Transverse colon (tissue), 4 donors: ENCODE measurements at regions not wholly inside any gene's neighbourhood (a gene's known extent, or its start where the extent isn't known, plus 50 kb on each side); places are given as distances from the start of the nearest gene placed in this dataset.

Source experiments
- DNase-seq: peaks from one replicate; pipeline ENCODE4 v3.0.0-alpha.2; 2019
- H3K27ac ChIP-seq, 4 donors: fragments of 200-600 bp; sonication (generic); 2 replicates each; pipeline ENCODE4 v1.5.1; 2016 to 2018; ENCODE audit warnings: inconsistent platforms in 4 of 4
- H3K27me3 ChIP-seq: fragments of 200-600 bp; sonication (generic); 2 replicates; pipeline ENCODE4 v1.5.1; 2017; ENCODE audit warnings: inconsistent platforms
- H3K36me3 ChIP-seq, 4 donors: fragments of 200-600 bp; sonication (generic); 2 replicates each; pipeline ENCODE4 v1.5.1; 2017 to 2019; ENCODE audit warnings: inconsistent platforms in 4 of 4
- H3K4me1 ChIP-seq, 4 donors: fragments of 200-600 bp; sonication (generic); 2 replicates each; pipeline ENCODE4 v1.5.1; 2017 to 2020; ENCODE audit warnings: inconsistent platforms in 4 of 4
- H3K4me3 ChIP-seq, 4 donors: fragments of 200-600 bp; sonication (generic); 1 replicate in 1 of 4; 2 replicates in 3 of 4; pipeline versions ENCODE4 v1.5.1 to v1.6.1; 2017 to 2019; ENCODE audit warnings: inconsistent platforms in 4 of 4
- H3K9me3 ChIP-seq, 2 donors: fragments of 200-600 bp; sonication (generic); 2 replicates each; pipeline ENCODE4 v1.5.1; 2017 to 2019; ENCODE audit warnings: inconsistent platforms in 2 of 2
- CTCF ChIP-seq, 5 experiments: fragments of 200-600 bp in 3 of 5; fragments of 450-650 bp in 2 of 5; sonication (generic) in 3 of 5; IDR thresholded peaks; 1 replicate in 2 of 5; 2 replicates in 3 of 5; pipeline ENCODE4 v1.5.1; 2016 to 2017; ENCODE audit warnings: antibody characterized with exemption in 5 of 5, inconsistent platforms in 3 of 5, mild to moderate bottlenecking in 2 of 5, moderate library complexity in 1 of 5
- EP300 ChIP-seq: sonication (generic); formaldehyde crosslinking; IDR thresholded peaks from one replicate; pipeline ENCODE4 v1.6.1; 2017; ENCODE audit warnings: antibody characterized with exemption, low read depth
- POLR2A ChIP-seq: fragments of 450-650 bp; IDR thresholded peaks from one replicate; pipeline ENCODE4 v1.6.1; 2016; ENCODE audit warnings: antibody characterized with exemption, mild to moderate bottlenecking, moderate library complexity
- POLR2AphosphoS5 ChIP-seq, 3 donors: sonication (generic); formaldehyde crosslinking; IDR thresholded peaks; one replicate each; pipeline ENCODE4 v1.6.1; 2016; ENCODE audit warnings: antibody characterized with exemption in 3 of 3
- WGBS, 2 donors: methylation state at CpG; one replicate each; pipeline ENCODE4 v1.1.5; 2018; ENCODE audit warnings: low coverage in 1 of 2; 5-methylcytosine and 5-hydroxymethylcytosine counted together
- in situ Hi-C, 4 donors: fragments of 200-750 bp; cut with MboI; loops; one replicate each; pipeline versions ENCODE4 v1.15.0 to v1.15.1; 2017; ENCODE audit warnings: low sequenced_read_pairs in 3 of 4, low pct_ligation_motif_present in 1 of 4, low pct_unique_long_range_greater_than_20kb in 1 of 4
- intact Hi-C: fragments of 100-400 bp; cut with DNase I; formaldehyde crosslinking; loops from one replicate; pipeline ENCODE4 v1.15.1; 2023; ENCODE audit warnings: low total_unique reads

- H3K27ac ChIP-seq = peak overlapping the region in 1 of 4 donors; percentile 5
- no peaks in the 10 kb centered on the region for H3K4me1 ChIP-seq
- H3K4me3 ChIP-seq = no peak overlapping the region
- DNase-seq = no peak
- intact Hi-C loops (no loop called here), in situ Hi-C loops (no loop called here)
- TF ChIP-seq CTCF (IDR thresholded peaks at IDR 0.05) (no peak), POLR2A (no peak), POLR2AphosphoS5 (IDR thresholded peaks at IDR 0.05) (no peak), EP300 (no peak)
- H3K36me3 ChIP-seq = no peaks in the 10 kb centered on the region
- H3K9me3 ChIP-seq = no peaks in the 10 kb centered on the region
- whole genome bisulfite sequencing, 2 donors = 87% methylated on average over 2 of the region's 2 CpGs; no CpG with 5 or more reads in 1 of the 2 donors
- H3K27me3 ChIP-seq = no peaks in the 10 kb centered on the region
Measured at GRCh38 chr7:15864626-15864991, 178.1 kb upstream of the MEOX2 start.

- no peak for DNase-seq
- TF ChIP-seq EP300 (no peak), CTCF (IDR thresholded peaks at IDR 0.05) (no peak), POLR2A (no peak), POLR2AphosphoS5 (IDR thresholded peaks at IDR 0.05) (no peak)
- WGBS, 2 donors = 82 to 83% methylated on average over 4 of the region's 4 CpGs
- H3K27ac ChIP-seq = peak overlapping the region in 1 of 4 donors; percentile 5
- in situ Hi-C loops (no loop called here), intact Hi-C loops (no loop called here)
- H3K9me3 ChIP-seq = no peaks in the 10 kb centered on the region
- H3K27me3 ChIP-seq = no peaks in the 10 kb centered on the region
- no peak overlapping the region for H3K4me3 ChIP-seq
- H3K4me1 ChIP-seq = no peaks in the 10 kb centered on the region
- H3K36me3 ChIP-seq = no peaks in the 10 kb centered on the region
Measured at GRCh38 chr7:15863951-15864625, 177.6 kb upstream of the MEOX2 start.

GRCh38 chr7:15862781-15863165 lies 176.3 kb upstream of the MEOX2 start:
- no peak for DNase-seq
- Histone ChIP-seq H3K27ac (no peak overlapping the region), H3K4me3 (no peak overlapping the region), H3K36me3 (no peaks in the 10 kb centered on the region), H3K4me1 (no peaks in the 10 kb centered on the region), H3K9me3 (no peaks in the 10 kb centered on the region), H3K27me3 (no peaks in the 10 kb centered on the region)
- intact Hi-C loops (no loop called here), in situ Hi-C loops (no loop called here)
- TF ChIP-seq EP300 (no peak), POLR2AphosphoS5 (IDR thresholded peaks at IDR 0.05) (no peak), POLR2A (no peak), CTCF (IDR thresholded peaks at IDR 0.05) (no peak)

- no peak for DNase-seq
- no peak for TF ChIP-seq EP300
- no peak for TF ChIP-seq POLR2AphosphoS5 (IDR thresholded peaks at IDR 0.05)
- TF ChIP-seq POLR2A = no peak
- TF ChIP-seq CTCF (IDR thresholded peaks at IDR 0.05) = no peak
- 51 to 64% methylated on average over 3 to 4 of the region's 4 CpGs for WGBS, 2 donors
- Histone ChIP-seq H3K27me3 (no peaks in the 10 kb centered on the region), H3K9me3 (no peaks in the 10 kb centered on the region), H3K4me1 (no peaks in the 10 kb centered on the region), H3K36me3 (no peaks in the 10 kb centered on the region), H3K4me3 (no peak overlapping the region), H3K27ac (no peak overlapping the region)
- intact Hi-C loops = no loop called here
- in situ Hi-C loops = no loop called here
Measured at GRCh38 chr7:15862016-15862780, 175.7 kb upstream of the MEOX2 start.
